SKM-1 treated with dmso at 0.1 percent for 144 hours (cell line): ENCODE measurements at regions not wholly inside any gene's neighbourhood (a gene's known extent, or its start where the extent isn't known, plus 50 kb on each side); places are given as distances from the start of the nearest gene placed in this dataset.

ENCODE experiments used
- DNase-seq: peaks from one replicate; lab custom pipeline; 2025; ENCODE audit not compliant: unreplicated experiment; lab: John Stamatoyannopoulos, UW

GRCh38 chr4:160772668-160773067 is 1391.1 kb downstream of the FSTL5 start:
- DNase-seq, result no peak

- no peak for DNase-seq
These were observed 1368.6 kb downstream of the FSTL5 start for GRCh38 chr4:160795216-160795615.

- DNase-seq, result no peak
These were observed 1355.6 kb downstream of the FSTL5 start for GRCh38 chr4:160808174-160808573.

- no peak for DNase-seq
These were observed 1354.2 kb downstream of the FSTL5 start for GRCh38 chr4:160809576-160809975.

GRCh38 chr4:160810424-160810823 is 1353.4 kb downstream of the FSTL5 start:
- DNase-seq, result no peak

- DNase-seq, result no peak
These were observed 1352.9 kb downstream of the FSTL5 start for GRCh38 chr4:160810941-160811340.

GRCh38 chr4:160811956-160812355 is 1351.8 kb downstream of the FSTL5 start:
- DNase-seq, result no peak

GRCh38 chr4:160814726-160815125 is 1349.1 kb downstream of the FSTL5 start:
- DNase-seq, result no peak

GRCh38 chr4:160818571-160818970 is 1345.2 kb downstream of the FSTL5 start:
- no peak for DNase-seq

- no peak for DNase-seq
These were observed 1344.0 kb downstream of the FSTL5 start for GRCh38 chr4:160819791-160820190.

GRCh38 chr4:160824481-160824880 is 1339.3 kb downstream of the FSTL5 start:
- no peak for DNase-seq

GRCh38 chr4:160825644-160826338 is 1338.0 kb downstream of the FSTL5 start:
- DNase-seq, result no peak

- no peak for DNase-seq
These were observed 1337.5 kb downstream of the FSTL5 start for GRCh38 chr4:160826339-160826679.

- DNase-seq, result no peak
These were observed 1332.5 kb downstream of the FSTL5 start for GRCh38 chr4:160831165-160831922.

GRCh38 chr4:160835789-160836188 is 1328.0 kb downstream of the FSTL5 start:
- DNase-seq, result no peak

GRCh38 chr4:160836431-160836830 is 1327.4 kb downstream of the FSTL5 start:
- no peak for DNase-seq

GRCh38 chr4:160846121-160846520 is 1317.7 kb downstream of the FSTL5 start:
- DNase-seq, result no peak

- DNase-seq, result no peak
These were observed 1316.6 kb downstream of the FSTL5 start for GRCh38 chr4:160847228-160847627.

GRCh38 chr4:160848489-160848888 is 1315.3 kb downstream of the FSTL5 start:
- no peak for DNase-seq

GRCh38 chr4:160848901-160849760 is 1314.7 kb downstream of the FSTL5 start:
- no peak for DNase-seq

GRCh38 chr4:160864253-160864652 is 1299.5 kb downstream of the FSTL5 start:
- DNase-seq, result no peak

GRCh38 chr4:160869899-160870298 is 1293.9 kb downstream of the FSTL5 start:
- DNase-seq, result no peak
